ENCODE measurements at regions not wholly inside any gene's neighbourhood (a gene's known extent, or its start where the extent isn't known, plus 50 kb on each side); places are given as distances from the start of the nearest gene placed in this dataset.

GRCh38 chr2:129263939-129264338, 715.5 kb upstream of the RAB6C start:
- H3K9me3 ChIP-seq = no peaks in the 10 kb centered on the region
- H3K27ac ChIP-seq = no peak overlapping the region
- no peaks in the 10 kb centered on the region for H3K4me1 ChIP-seq (replicated peaks)
- H3K36me3 ChIP-seq = no peaks in the 10 kb centered on the region
- H3K27me3 ChIP-seq (replicated peaks; ENCODE audit: insufficient read depth) = no peaks in the 10 kb centered on the region
- intact Hi-C loops (cut with DNase I) = no loop called here
- no peak overlapping the region for H3K4me3 ChIP-seq
- DNase-seq (ENCODE audit: low spot score) = no peak
- TF ChIP-seq CTCF (IDR thresholded peaks at IDR 0.05) = no peak
- TF ChIP-seq POLR2AphosphoS5 (IDR thresholded peaks at IDR 0.05) = no peak
- TF ChIP-seq POLR2A (IDR thresholded peaks at IDR 0.05) = no peak

DNA sequence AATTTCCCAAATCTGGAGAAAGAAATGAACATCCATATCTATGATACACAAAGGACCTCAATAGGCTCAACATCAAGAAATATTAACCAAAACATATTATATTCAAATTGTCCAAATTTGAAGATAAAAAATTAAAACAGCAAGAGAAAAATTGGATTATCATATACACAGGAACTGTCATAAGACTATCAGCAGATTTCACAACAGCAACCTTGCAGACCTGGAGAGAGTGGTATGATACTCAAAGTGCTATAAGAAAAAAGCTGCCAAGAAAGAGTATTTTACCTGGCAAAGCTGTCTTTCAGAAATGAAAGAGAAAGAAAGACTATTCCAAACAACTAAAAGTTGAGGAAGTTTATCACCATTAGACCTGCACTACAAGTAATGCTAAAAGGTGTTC, 711.9 kb upstream of the RAB6C start:
- no peak for DNase-seq (ENCODE audit: low spot score)
- no peaks in the 10 kb centered on the region for H3K4me1 ChIP-seq (replicated peaks)
- H3K4me3 ChIP-seq = no peak overlapping the region
- no peaks in the 10 kb centered on the region for H3K27me3 ChIP-seq (replicated peaks; ENCODE audit: insufficient read depth)
- intact Hi-C loops (cut with DNase I) = no loop called here
- H3K27ac ChIP-seq = no peak overlapping the region
- H3K9me3 ChIP-seq = no peaks in the 10 kb centered on the region
- no peak for TF ChIP-seq POLR2A (IDR thresholded peaks at IDR 0.05)
- no peak for TF ChIP-seq CTCF (IDR thresholded peaks at IDR 0.05)
- no peak for TF ChIP-seq POLR2AphosphoS5 (IDR thresholded peaks at IDR 0.05)
- no peaks in the 10 kb centered on the region for H3K36me3 ChIP-seq

- WGBS = 97% methylated on average over 8 of the region's 8 CpGs
- no peak overlapping the region for H3K27ac ChIP-seq
- TF ChIP-seq CTCF (IDR thresholded peaks at IDR 0.05) (no peak), POLR2A (IDR thresholded peaks at IDR 0.05) (no peak), POLR2AphosphoS5 (IDR thresholded peaks at IDR 0.05) (no peak)
- H3K4me1 ChIP-seq (replicated peaks) = no peaks in the 10 kb centered on the region
- H3K9me3 ChIP-seq = no peaks in the 10 kb centered on the region
- H3K36me3 ChIP-seq = no peaks in the 10 kb centered on the region
- H3K4me3 ChIP-seq = no peak overlapping the region
- no peaks in the 10 kb centered on the region for H3K27me3 ChIP-seq (replicated peaks; ENCODE audit: insufficient read depth)
- intact Hi-C loops (cut with DNase I) = no loop called here
- no peak for DNase-seq (ENCODE audit: low spot score)
These were observed 706.0 kb upstream of the RAB6C start for GRCh38 chr2:129273266-129274037.

- Histone ChIP-seq H3K36me3 (no peaks in the 10 kb centered on the region), H3K4me3 (no peak overlapping the region), H3K27ac (no peak overlapping the region), H3K9me3 (no peaks in the 10 kb centered on the region), H3K4me1 (replicated peaks) (no peaks in the 10 kb centered on the region), H3K27me3 (replicated peaks; ENCODE audit: insufficient read depth) (no peaks in the 10 kb centered on the region)
- TF ChIP-seq POLR2AphosphoS5 (IDR thresholded peaks at IDR 0.05) (no peak), CTCF (IDR thresholded peaks at IDR 0.05) (no peak), POLR2A (IDR thresholded peaks at IDR 0.05) (no peak)
- intact Hi-C loops (cut with DNase I) = no loop called here
- DNase-seq (ENCODE audit: low spot score) = no peak
- 50% methylated on average over 2 of the region's 2 CpGs for WGBS
These were observed 705.4 kb upstream of the RAB6C start for GRCh38 chr2:129274038-129274415.

GRCh38 chr2:129274918-129275317, 704.5 kb upstream of the RAB6C start:
- 62% methylated on average over 5 of the region's 5 CpGs for WGBS
- Histone ChIP-seq H3K9me3 (no peaks in the 10 kb centered on the region), H3K27ac (no peak overlapping the region), H3K4me3 (no peak overlapping the region), H3K4me1 (replicated peaks) (no peaks in the 10 kb centered on the region), H3K27me3 (replicated peaks; ENCODE audit: insufficient read depth) (no peaks in the 10 kb centered on the region), H3K36me3 (no peaks in the 10 kb centered on the region)
- intact Hi-C loops (cut with DNase I) = no loop called here
- no peak for DNase-seq (ENCODE audit: low spot score)
- TF ChIP-seq POLR2AphosphoS5 (IDR thresholded peaks at IDR 0.05) (no peak), CTCF (IDR thresholded peaks at IDR 0.05) (no peak), POLR2A (IDR thresholded peaks at IDR 0.05) (no peak)

Data from prostate gland (tissue), 2 donors.